Smooth muscle cell (in vitro differentiated cells): ENCODE measurements at regions not wholly inside any gene's neighbourhood (a gene's known extent, or its start where the extent isn't known, plus 50 kb on each side); places are given as distances from the start of the nearest gene placed in this dataset.

Experiments
- DNase-seq: peaks from one replicate; lab custom pipeline; 2025; ENCODE audit not compliant: unreplicated experiment; lab: John Stamatoyannopoulos, UW
- H2AFZ ChIP-seq: fragments of 200-600 bp; sonication (generic); 2 replicates; pipeline ENCODE4 v1.6.0; 2016; ENCODE audit warnings: antibody characterized with exemption, low read depth, mild to moderate bottlenecking
- H3F3A ChIP-seq: fragments of 200-600 bp; sonication (generic); 2 replicates; pipeline ENCODE4 v1.6.0; 2017; ENCODE audit warnings: antibody characterized with exemption, low read depth
- H3K27ac ChIP-seq: fragments of 200-600 bp; sonication (generic); 2 replicates; pipeline ENCODE4 v1.5.1; 2016; ENCODE audit warnings: low read depth, mild to moderate bottlenecking
- H3K27me3 ChIP-seq: fragments of 200-600 bp; sonication (generic); 2 replicates; pipeline ENCODE4 v1.6.1; 2016; ENCODE audit warnings: low read depth, mild to moderate bottlenecking
- H3K36me3 ChIP-seq: fragments of 200-600 bp; sonication (generic); 2 replicates; pipeline ENCODE4 v1.5.1; 2016; ENCODE audit warnings: low read depth
- H3K4me1 ChIP-seq: fragments of 200-600 bp; sonication (generic); 2 replicates; pipeline ENCODE4 v1.5.1; 2016; ENCODE audit warnings: low read depth
- H3K4me2 ChIP-seq: fragments of 200-600 bp; sonication (generic); 2 replicates; pipeline ENCODE4 v1.6.0; 2016; ENCODE audit warnings: mild to moderate bottlenecking
- H3K4me3 ChIP-seq: fragments of 200-600 bp; sonication (generic); 2 replicates; pipeline ENCODE4 v1.5.1; 2016; ENCODE audit warnings: mild to moderate bottlenecking
- H3K79me2 ChIP-seq: fragments of 200-600 bp; sonication (generic); 2 replicates; pipeline ENCODE4 v1.6.0; 2016; ENCODE audit warnings: low read depth, mild to moderate bottlenecking
- H3K9ac ChIP-seq: fragments of 200-600 bp; sonication (generic); 2 replicates; pipeline ENCODE4 v1.6.0; 2016; ENCODE audit warnings: low read depth
- H3K9me3 ChIP-seq: fragments of 200-600 bp; sonication (generic); replicated peaks from 2 replicates; pipeline ENCODE4 v1.5.1; 2016; ENCODE audit warnings: low read depth
- H4K20me1 ChIP-seq: fragments of 200-600 bp; sonication (generic); 2 replicates; pipeline ENCODE4 v1.6.0; 2016; ENCODE audit warnings: low read depth
- CTCF ChIP-seq: fragments of 200-600 bp; sonication (generic); IDR thresholded peaks from 2 replicates; pipeline ENCODE4 v1.5.1; 2017; ENCODE audit warnings: borderline replicate concordance, mild to moderate bottlenecking, antibody characterized with exemption; ENCODE audit not compliant: insufficient read depth, poor library complexity, severe bottlenecking
- WGBS: methylation state at CpG from one replicate; pipeline ENCODE4 v1.1.7; 2016; ENCODE audit warnings: low lambda C conversion rate; 5-methylcytosine and 5-hydroxymethylcytosine counted together

- H2AFZ ChIP-seq = no peak overlapping the region
- no peak overlapping the region for H3K9ac ChIP-seq
- WGBS = 74% methylated on average over 3 of the region's 3 CpGs
- H3K79me2 ChIP-seq = no peaks in the 10 kb centered on the region
- no peaks in the 10 kb centered on the region for H3K9me3 ChIP-seq
- H3K27ac ChIP-seq = no peak overlapping the region
- TF ChIP-seq CTCF = no peak
- H3K4me1 ChIP-seq = no peaks in the 10 kb centered on the region
- no peak for DNase-seq
- no peaks in the 10 kb centered on the region for H3K27me3 ChIP-seq
- no peak overlapping the region for H3K4me3 ChIP-seq
- H3K4me2 ChIP-seq = no peak overlapping the region
- H4K20me1 ChIP-seq = no peaks in the 10 kb centered on the region
- H3F3A ChIP-seq = no peaks in the 10 kb centered on the region
- H3K36me3 ChIP-seq = no peaks in the 10 kb centered on the region
Observed at GRCh38 chr1:238406098-238406860, 515.6 kb upstream of the ZP4 start.

GRCh38 chr1:238404921-238405320 is 514.2 kb upstream of the ZP4 start:
- Histone ChIP-seq H3K27me3 (no peaks in the 10 kb centered on the region), H3K4me2 (no peak overlapping the region), H3K4me3 (no peak overlapping the region), H3K27ac (no peak overlapping the region), H3K9me3 (no peaks in the 10 kb centered on the region), H3K79me2 (no peaks in the 10 kb centered on the region), H3K4me1 (no peaks in the 10 kb centered on the region), H3F3A (no peaks in the 10 kb centered on the region), H3K36me3 (no peaks in the 10 kb centered on the region), H3K9ac (no peak overlapping the region), H2AFZ (no peak overlapping the region), H4K20me1 (no peaks in the 10 kb centered on the region)
- no peak for DNase-seq
- 86% methylated on average over 2 of the region's 2 CpGs for WGBS
- TF ChIP-seq CTCF = no peak

GRCh38 chr1:238404481-238404880 is 513.8 kb upstream of the ZP4 start:
- no peak overlapping the region for H3K4me3 ChIP-seq
- no peaks in the 10 kb centered on the region for H3K27me3 ChIP-seq
- H3K79me2 ChIP-seq = no peaks in the 10 kb centered on the region
- no peaks in the 10 kb centered on the region for H3K4me1 ChIP-seq
- TF ChIP-seq CTCF = no peak
- DNase-seq = no peak
- H3K9me3 ChIP-seq = no peaks in the 10 kb centered on the region
- no peak overlapping the region for H3K4me2 ChIP-seq
- 75% methylated on average over 1 of the region's 1 CpG for WGBS
- H3K27ac ChIP-seq = no peak overlapping the region
- H3F3A ChIP-seq = no peaks in the 10 kb centered on the region
- no peak overlapping the region for H3K9ac ChIP-seq
- H4K20me1 ChIP-seq = no peaks in the 10 kb centered on the region
- H2AFZ ChIP-seq = no peak overlapping the region
- H3K36me3 ChIP-seq = no peaks in the 10 kb centered on the region

GRCh38 chr1:238401144-238401543 is 510.4 kb upstream of the ZP4 start:
- no peak for TF ChIP-seq CTCF
- no peak overlapping the region for H3K4me3 ChIP-seq
- H3K27ac ChIP-seq = no peak overlapping the region
- no peaks in the 10 kb centered on the region for H4K20me1 ChIP-seq
- H3K4me2 ChIP-seq = no peak overlapping the region
- no peak for DNase-seq
- H3K9me3 ChIP-seq = no peaks in the 10 kb centered on the region
- H3K79me2 ChIP-seq = no peaks in the 10 kb centered on the region
- no peaks in the 10 kb centered on the region for H3K27me3 ChIP-seq
- no peaks in the 10 kb centered on the region for H3K4me1 ChIP-seq
- no peak overlapping the region for H2AFZ ChIP-seq
- H3F3A ChIP-seq = no peaks in the 10 kb centered on the region
- H3K9ac ChIP-seq = no peak overlapping the region
- WGBS = 63% methylated on average over 4 of the region's 4 CpGs
- H3K36me3 ChIP-seq = no peaks in the 10 kb centered on the region
